SK-N-SH treated with all-trans-retinoic acid at 6 μM for 48 hours (cell line): ENCODE measurements at regions not wholly inside any gene's neighbourhood (a gene's known extent, or its start where the extent isn't known, plus 50 kb on each side); places are given as distances from the start of the nearest gene placed in this dataset.

Source experiments
- ATAC-seq: fragments of 200-7000 bp; cut with Tn5 transposase; 3 replicates; pipeline ENCODE4 v1.9.1; 2020; ENCODE audit warnings: mild to moderate bottlenecking, moderate library complexity
- BACH2 ChIP-seq: fragments of 250-450 bp; sonication (Bioruptor Pico); IDR thresholded peaks from 2 replicates; pipeline ENCODE4 v1.9.0; 2021; ENCODE audit warnings: mild to moderate bottlenecking, borderline replicate concordance
- CSDC2 ChIP-seq: fragments of 250-450 bp; sonication (Bioruptor Pico); IDR thresholded peaks from 2 replicates; pipeline ENCODE4 v1.5.0; 2020; ENCODE audit warnings: mild to moderate bottlenecking, moderate library complexity
- CSRNP3 ChIP-seq: fragments of 250-450 bp; sonication (Bioruptor Pico); IDR thresholded peaks from 2 replicates; pipeline ENCODE4 v1.5.1; 2021; ENCODE audit warnings: mild to moderate bottlenecking, moderate library complexity
- ESRRG ChIP-seq: fragments of 250-450 bp; sonication (Bioruptor Pico); IDR thresholded peaks from 2 replicates; pipeline ENCODE4 v1.6.1; 2021; ENCODE audit warnings: mild to moderate bottlenecking
- GLIS3 ChIP-seq: fragments of 250-450 bp; sonication (Bioruptor Pico); IDR thresholded peaks from 2 replicates; pipeline ENCODE4 v1.5.0; 2020; ENCODE audit warnings: mild to moderate bottlenecking, moderate library complexity
- ISL1 ChIP-seq: fragments of 250-450 bp; sonication (Bioruptor Pico); IDR thresholded peaks from 2 replicates; pipeline ENCODE4 v2.1.2; 2022; ENCODE audit warnings: mild to moderate bottlenecking, moderate library complexity
- OSR1 ChIP-seq: fragments of 250-450 bp; sonication (Bioruptor Pico); IDR thresholded peaks from 2 replicates; pipeline ENCODE4 v1.8.0; 2022; ENCODE audit warnings: moderate library complexity, mild to moderate bottlenecking, inconsistent platforms
- PATZ1 ChIP-seq: fragments of 250-450 bp; sonication (Bioruptor Pico); IDR thresholded peaks from 2 replicates; pipeline ENCODE4 v1.8.0; 2020; ENCODE audit warnings: mild to moderate bottlenecking, moderate library complexity, borderline replicate concordance
- RARB ChIP-seq: fragments of 250-450 bp; sonication (Bioruptor Pico); IDR thresholded peaks from 2 replicates; pipeline ENCODE4 v1.8.0; 2021; ENCODE audit warnings: mild to moderate bottlenecking, moderate library complexity
- SNAI2 ChIP-seq: fragments of 250-450 bp; sonication (Bioruptor Pico); IDR thresholded peaks from 2 replicates; pipeline ENCODE4 v1.5.0; 2020; ENCODE audit warnings: mild to moderate bottlenecking, moderate library complexity
- TCF4 ChIP-seq: fragments of 250-450 bp; sonication (Bioruptor Pico); IDR thresholded peaks from 2 replicates; pipeline ENCODE4 v1.8.0; 2021; ENCODE audit warnings: mild to moderate bottlenecking, moderate library complexity, borderline replicate concordance
- TOX ChIP-seq: fragments of 250-450 bp; sonication (Bioruptor Pico); IDR thresholded peaks from 2 replicates; pipeline ENCODE4 v1.8.0; 2021; ENCODE audit warnings: mild to moderate bottlenecking, moderate library complexity, borderline replicate concordance
- ZC3H10 ChIP-seq: fragments of 250-450 bp; sonication (Bioruptor Pico); IDR thresholded peaks from 2 replicates; pipeline ENCODE4 v1.5.1; 2021; ENCODE audit warnings: mild to moderate bottlenecking, moderate library complexity
- ZFP3 ChIP-seq: fragments of 250-450 bp; sonication (Bioruptor Pico); IDR thresholded peaks from 2 replicates; pipeline ENCODE4 v1.5.0; 2020; ENCODE audit warnings: mild to moderate bottlenecking, moderate library complexity
- ZNF565 ChIP-seq: fragments of 450-650 bp; formaldehyde crosslinking; conservative IDR thresholded peaks from 2 replicates; pipeline ENCODE4 v1.5.0; 2020; ENCODE audit warnings: low read depth, mild to moderate bottlenecking, moderate library complexity
- ZNF70 ChIP-seq: fragments of 450-650 bp; formaldehyde crosslinking; IDR thresholded peaks from 2 replicates; pipeline ENCODE4 v1.5.0; 2020; ENCODE audit warnings: mild to moderate bottlenecking, moderate library complexity
- ZNF8 ChIP-seq: fragments of 450-650 bp; formaldehyde crosslinking; IDR thresholded peaks from 2 replicates; pipeline ENCODE4 v1.5.0; 2020; ENCODE audit warnings: mild to moderate bottlenecking, moderate library complexity

- no peak for TF ChIP-seq CSRNP3 (CRISPR knock-in tag)
These were observed 70.1 kb upstream of the NUP50 start (continued) for GRCh38 chr22:45093609-45094008.

GRCh38 chr22:45094081-45094720 lies 69.5 kb upstream of the NUP50 start:
- no peak for ATAC-seq
- no peak for TF ChIP-seq ZNF565
- no peak for TF ChIP-seq ZFP3 (CRISPR knock-in tag)
- TF ChIP-seq, all 23 proteins: peak for 0

GRCh38 chr22:45094825-45095224 lies 68.9 kb upstream of the NUP50 start:
- ATAC-seq = no peak
- no peak for TF ChIP-seq ZNF565

- TF ChIP-seq ISL1 (CRISPR knock-in tag) = no peak
- no peak for TF ChIP-seq RARB (CRISPR knock-in tag)
- no peak for TF ChIP-seq CSDC2 (CRISPR knock-in tag)
- TF ChIP-seq SNAI2 (CRISPR knock-in tag) = no peak
- ATAC-seq = peak; percentile 92
These were observed 67.3 kb upstream of the NUP50 start for GRCh38 chr22:45096256-45096907.

- TF ChIP-seq TCF4 (no peak), ESRRG (CRISPR knock-in tag) (no peak), CSRNP3 (CRISPR knock-in tag) (no peak), TOX (CRISPR knock-in tag) (no peak), ZNF70 (no peak), PATZ1 (CRISPR knock-in tag) (no peak)
- TF ChIP-seq, all 23 proteins: peak for 0
- ATAC-seq = no peak
These were observed 66.7 kb upstream of the NUP50 start for GRCh38 chr22:45097061-45097460.

GRCh38 chr22:45098056-45098455 lies 65.7 kb upstream of the NUP50 start:
- TF ChIP-seq OSR1 = no peak
- no peak for TF ChIP-seq ZFP3 (CRISPR knock-in tag)
- no peak for TF ChIP-seq BACH2 (CRISPR knock-in tag)
- TF ChIP-seq ZNF565 = no peak
- no peak for TF ChIP-seq RARB (CRISPR knock-in tag)
- no peak for TF ChIP-seq GLIS3 (CRISPR knock-in tag)
- no peak for TF ChIP-seq ISL1 (CRISPR knock-in tag)
- TF ChIP-seq ZC3H10 (CRISPR knock-in tag) = no peak
- no peak for ATAC-seq

GRCh38 chr22:45099961-45100360 lies 63.8 kb upstream of the NUP50 start:
- no peak for ATAC-seq
- no peak for TF ChIP-seq GLIS3 (CRISPR knock-in tag)
- TF ChIP-seq CSRNP3 (CRISPR knock-in tag) = no peak
- TF ChIP-seq ZNF8 (CRISPR knock-in tag) = no peak
- no peak for TF ChIP-seq TOX (CRISPR knock-in tag)
